ENCODE measurements at regions not wholly inside any gene's neighbourhood (a gene's known extent, or its start where the extent isn't known, plus 50 kb on each side); places are given as distances from the start of the nearest gene placed in this dataset.

GRCh38 chr4:162640152-162640551 is 476.4 kb upstream of the FSTL5 start:
- no peak for DNase-seq (ENCODE audit: low spot score)

DNA sequence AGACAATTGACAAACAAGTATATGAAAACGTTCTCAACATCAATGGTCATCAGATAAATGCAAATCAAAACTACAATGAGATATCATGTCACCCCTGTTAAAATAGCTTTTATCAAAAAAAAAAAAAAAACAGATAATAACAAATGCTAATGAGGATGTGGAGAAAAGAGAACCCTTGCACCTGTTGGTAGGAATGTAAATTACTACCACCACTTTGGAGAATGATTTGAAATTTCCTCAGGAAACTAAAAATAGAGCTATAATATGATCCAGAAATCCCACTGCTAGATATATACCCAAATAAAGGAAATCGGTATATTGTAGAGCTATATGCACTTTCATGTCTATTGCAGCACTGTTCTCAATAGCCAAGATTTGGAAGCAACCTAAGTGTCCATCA is 470.6 kb upstream of the FSTL5 start:
- DNase-seq (ENCODE audit: low spot score): no peak

GRCh38 chr4:162622664-162623063 is 458.9 kb upstream of the FSTL5 start:
- no peak for DNase-seq (ENCODE audit: low spot score)

GRCh38 chr4:162610116-162610515 is 446.3 kb upstream of the FSTL5 start:
- DNase-seq (ENCODE audit: low spot score): no peak

GRCh38 chr4:162586266-162586665 is 422.5 kb upstream of the FSTL5 start:
- no peak for DNase-seq (ENCODE audit: low spot score)

- no peak for DNase-seq (ENCODE audit: low spot score)
Measured at GRCh38 chr4:162582180-162582579, 418.4 kb upstream of the FSTL5 start.

- no peak for DNase-seq (ENCODE audit: low spot score)
Measured at GRCh38 chr4:162565730-162566129, 401.9 kb upstream of the FSTL5 start.

GRCh38 chr4:162560073-162560472 is 396.3 kb upstream of the FSTL5 start:
- DNase-seq (ENCODE audit: low spot score): no peak

GRCh38 chr4:162557516-162558106 is 393.8 kb upstream of the FSTL5 start:
- no peak for DNase-seq (ENCODE audit: low spot score)

DNA sequence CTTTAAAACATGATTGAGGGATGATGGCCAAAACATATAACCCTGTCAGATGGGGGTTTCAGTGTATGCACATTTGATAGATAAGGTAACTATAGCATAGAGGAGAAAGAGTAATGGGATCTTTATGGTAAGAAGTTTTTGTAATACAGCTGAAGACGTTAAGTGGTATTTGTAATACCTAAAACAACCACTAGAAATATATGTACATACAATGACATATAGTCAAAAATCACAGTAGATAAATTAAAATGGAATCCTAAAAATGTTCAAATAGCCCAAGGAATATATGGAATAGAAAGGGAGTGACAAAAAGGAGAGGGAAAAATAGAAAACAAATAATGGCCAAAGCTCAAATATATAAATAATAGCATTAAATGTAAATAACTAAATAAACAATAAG is 371.3 kb upstream of the FSTL5 start:
- no peak for DNase-seq (ENCODE audit: low spot score)

DNA sequence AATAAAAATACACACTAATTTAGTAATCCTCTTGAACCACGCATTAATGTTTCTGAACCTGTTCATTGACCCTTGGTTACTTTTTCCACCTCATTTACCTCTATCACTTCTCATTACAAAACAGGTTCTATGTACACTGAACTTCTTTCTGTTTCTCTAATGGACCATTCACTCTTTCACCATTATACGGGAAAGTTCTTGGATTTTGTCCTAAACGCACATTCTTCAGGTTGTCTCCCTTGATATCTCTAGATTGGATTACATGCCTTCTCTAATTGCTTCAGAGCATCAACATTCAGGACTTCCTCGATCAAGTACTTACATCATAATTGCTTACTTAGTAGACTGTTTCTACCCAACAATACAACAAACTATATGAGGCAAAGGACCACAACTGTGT is 359.4 kb upstream of the FSTL5 start:
- DNase-seq (ENCODE audit: low spot score): no peak

DNA sequence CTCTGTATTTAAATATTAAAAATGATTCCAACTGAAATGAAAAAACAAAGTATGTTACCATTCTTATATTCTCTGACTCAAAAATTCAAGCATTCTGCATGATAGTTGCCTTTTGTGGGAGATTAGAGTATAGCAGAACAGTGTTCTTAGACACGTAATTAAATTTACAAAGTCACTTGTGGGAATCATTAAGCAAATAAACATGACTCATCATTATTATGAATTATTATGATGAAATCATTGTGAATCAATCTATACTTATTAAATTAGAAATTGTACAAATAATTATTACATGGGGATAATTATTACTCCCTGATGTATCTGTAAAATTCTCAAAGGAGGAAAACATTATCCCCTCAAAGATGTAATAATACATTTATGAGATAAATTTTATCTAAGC is 358.9 kb upstream of the FSTL5 start:
- no peak for DNase-seq (ENCODE audit: low spot score)

- no peak for DNase-seq (ENCODE audit: low spot score)
Measured at GRCh38 chr4:162510937-162511336, 347.1 kb upstream of the FSTL5 start.

- no peak for DNase-seq (ENCODE audit: low spot score)
Measured at GRCh38 chr4:162510115-162510514, 346.3 kb upstream of the FSTL5 start.

- no peak for DNase-seq (ENCODE audit: low spot score)
Measured at GRCh38 chr4:162509333-162509732, 345.5 kb upstream of the FSTL5 start.

GRCh38 chr4:162506253-162506652 is 342.5 kb upstream of the FSTL5 start:
- no peak for DNase-seq (ENCODE audit: low spot score)

DNA sequence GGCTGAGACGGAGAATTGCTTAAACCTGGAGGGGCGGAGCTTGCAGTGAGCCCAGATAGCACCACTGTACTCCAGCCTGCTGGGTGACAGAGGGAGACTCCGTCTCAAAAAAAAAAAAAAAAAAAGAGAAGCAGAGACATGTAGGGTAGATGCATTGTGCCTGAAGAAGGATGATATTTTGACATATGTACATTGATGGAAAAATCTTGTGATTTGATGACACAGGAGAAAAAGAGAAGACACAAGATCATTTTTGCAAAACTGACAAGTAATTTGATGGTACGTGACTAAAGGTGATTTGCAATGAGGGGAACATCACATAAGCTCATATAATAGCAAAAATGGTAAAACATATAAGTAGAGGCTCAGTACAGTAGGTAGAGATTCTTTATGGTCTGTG is 340.1 kb upstream of the FSTL5 start:
- DNase-seq (ENCODE audit: low spot score): no peak

- no peak for DNase-seq (ENCODE audit: low spot score)
Measured at GRCh38 chr4:162502109-162502508, 338.3 kb upstream of the FSTL5 start.

DNA sequence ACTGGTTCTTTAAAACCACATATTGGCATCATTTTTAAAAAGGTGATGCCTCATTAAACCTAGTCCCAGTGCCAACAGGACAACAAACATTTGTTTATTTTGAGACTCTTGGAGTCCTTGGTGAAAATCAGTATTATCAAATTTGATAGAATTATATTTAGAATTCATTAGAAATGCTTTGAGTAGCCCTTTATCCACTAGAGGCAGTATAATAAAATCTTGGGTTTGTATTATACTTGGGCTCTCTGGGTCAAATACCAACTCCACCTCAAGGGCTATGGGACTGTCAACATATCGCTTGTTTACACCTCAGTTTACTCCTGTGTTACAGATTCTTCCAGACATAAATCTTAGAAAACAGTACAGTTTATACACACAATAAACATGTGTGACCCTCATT is 335.7 kb upstream of the FSTL5 start:
- DNase-seq (ENCODE audit: low spot score): no peak

GRCh38 chr4:162498168-162498567 is 334.4 kb upstream of the FSTL5 start:
- DNase-seq (ENCODE audit: low spot score): no peak

- peak; percentile 59 for DNase-seq (ENCODE audit: low spot score)
Measured at GRCh38 chr4:162497564-162498167, 333.9 kb upstream of the FSTL5 start.

DNA sequence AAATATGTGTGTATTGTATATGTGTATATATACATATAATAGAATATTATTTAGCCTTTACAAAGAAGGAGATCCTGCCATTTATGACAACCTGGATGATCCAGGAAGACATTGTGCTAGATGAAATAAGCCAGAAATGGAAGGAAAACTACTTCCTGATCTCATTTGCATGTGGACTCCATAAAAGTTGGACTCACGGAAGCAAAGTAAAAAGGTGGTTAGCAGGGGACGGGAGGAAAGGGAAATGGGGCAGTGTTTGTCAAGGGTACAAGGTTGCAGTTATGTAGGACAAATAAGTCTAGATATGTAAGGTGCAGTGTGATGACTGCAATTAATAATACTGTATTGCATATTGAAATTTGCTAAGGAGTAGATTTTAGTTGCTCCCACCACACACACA is 331.1 kb upstream of the FSTL5 start:
- DNase-seq (ENCODE audit: low spot score): no peak

- peak; percentile 63 for DNase-seq (ENCODE audit: low spot score)
Measured at GRCh38 chr4:162485486-162485885, 321.7 kb upstream of the FSTL5 start.

GRCh38 chr4:162475246-162475645 is 311.4 kb upstream of the FSTL5 start:
- DNase-seq (ENCODE audit: low spot score): no peak

Measured in LoVo (cell line).